GM23248 (cell line): ENCODE measurements at regions not wholly inside any gene's neighbourhood (a gene's known extent, or its start where the extent isn't known, plus 50 kb on each side); places are given as distances from the start of the nearest gene placed in this dataset.

ENCODE experiments used
- EZH2 ChIP-seq: fragments of 200-600 bp; sonication (generic); IDR thresholded peaks from 2 replicates; pipeline ENCODE4 v1.6.1; 2018; ENCODE audit warnings: antibody characterized with exemption, mild to moderate bottlenecking; ENCODE audit not compliant: insufficient read depth, poor library complexity, severe bottlenecking
- EZH2phosphoT487 ChIP-seq: fragments of 200-600 bp; sonication (generic); IDR thresholded peaks from 2 replicates; pipeline ENCODE4 v1.6.1; 2018; ENCODE audit warnings: antibody characterized with exemption, moderate library complexity, mild to moderate bottlenecking, low read depth; ENCODE audit not compliant: insufficient read depth

DNA sequence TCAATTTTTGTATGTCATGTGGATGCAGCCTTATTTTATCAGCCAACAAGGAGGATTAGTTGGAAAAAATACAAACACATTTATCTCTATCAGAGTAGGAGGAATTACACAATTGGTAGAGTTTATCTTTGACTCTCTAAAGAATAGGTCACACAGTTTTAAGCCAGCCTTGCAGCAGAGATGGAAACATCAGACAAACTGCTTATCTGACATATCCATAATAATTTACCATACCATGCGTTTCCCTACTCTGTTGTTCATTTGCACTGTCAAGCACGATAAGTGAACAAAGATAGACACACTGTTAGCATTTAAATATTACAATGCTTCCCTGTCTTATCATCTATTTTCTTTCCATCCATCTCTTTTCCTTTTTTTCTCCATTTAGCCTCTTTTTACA, 283.7 kb upstream of the SMIM30 start:
- TF ChIP-seq EZH2: no peak
- no peak for TF ChIP-seq EZH2phosphoT487
